SK-N-SH (cell line): ENCODE measurements at regions not wholly inside any gene's neighbourhood (a gene's known extent, or its start where the extent isn't known, plus 50 kb on each side); places are given as distances from the start of the nearest gene placed in this dataset.

ENCODE experiments used
- CTCF ChIA-PET: fragments of 300-600, 350-600 bp; formaldehyde crosslinking; extraction: SDS; loops from one replicate; lab custom pipeline; 2021; lab: Yijun Ruan, JAX
- POLR2A ChIA-PET: fragments of 350-600 bp; sonication (Branson Sonifier 250); formaldehyde crosslinking; extraction: SDS; loops from one replicate; lab custom pipeline; 2020; ENCODE audit warnings: antibody characterized with exemption, inconsistent platforms; lab: Yijun Ruan, JAX
- DNase-seq: peaks from one replicate; pipeline ENCODE4 v3.0.0; 2012
- H2AFZ ChIP-seq: fragments of 200-600 bp; sonication (generic); 2 replicates; pipeline ENCODE4 v1.8.1; 2016; ENCODE audit warnings: antibody characterized with exemption, mild to moderate bottlenecking, low read depth
- H3F3A ChIP-seq: fragments of 200-600 bp; sonication (generic); replicated peaks from 2 replicates; pipeline ENCODE3; 2016; ENCODE audit warnings: antibody characterized with exemption, mild to moderate bottlenecking; ENCODE audit not compliant: insufficient read depth
- H3K27ac ChIP-seq, 2 experiments: fragments of 200-500 bp in 1 of 2; fragments of 200-600 bp in 1 of 2; sonication (Bioruptor generic) in 1 of 2; sonication (generic), shearing (Covaris generic) in 1 of 2; 2 replicates each; pipeline versions ENCODE4 v1.5.1 to v1.6.1; 2014 to 2016; ENCODE audit warnings: low read depth in 2 of 2, inconsistent platforms in 1 of 2, low read length in 1 of 2, mild to moderate bottlenecking in 1 of 2, mixed read lengths in 1 of 2
- H3K27me3 ChIP-seq: fragments of 200-600 bp; sonication (generic), shearing (Covaris generic); 2 replicates; pipeline ENCODE4 v1.6.1; 2016; ENCODE audit warnings: mixed run types; ENCODE audit not compliant: insufficient read depth
- H3K36me3 ChIP-seq, 2 experiments: fragments of 200-500 bp in 1 of 2; fragments of 200-600 bp in 1 of 2; sonication (Bioruptor generic) in 1 of 2; sonication (generic) in 1 of 2; replicated peaks in 1 of 2; 2 replicates each; pipeline versions ENCODE3 to v1.5.1; 2014 to 2016; ENCODE audit warnings: low read length in 1 of 2, mild to moderate bottlenecking in 1 of 2; ENCODE audit not compliant: insufficient read depth in 2 of 2, control insufficient read depth in 1 of 2
- H3K4me1 ChIP-seq, 2 experiments: fragments of 200-500 bp in 1 of 2; fragments of 200-600 bp in 1 of 2; sonication (Bioruptor generic) in 1 of 2; sonication (generic), shearing (Covaris generic) in 1 of 2; 2 replicates each; pipeline versions ENCODE4 v1.5.1 to v1.6.1; 2014 to 2016; ENCODE audit warnings: low read depth in 1 of 2, low read length in 1 of 2, mixed run types in 1 of 2; ENCODE audit not compliant: insufficient read depth in 2 of 2, control insufficient read depth in 1 of 2
- H3K4me2 ChIP-seq: fragments of 200-600 bp; sonication (generic), shearing (Covaris generic); 2 replicates; pipeline ENCODE4 v1.6.1; 2017; ENCODE audit warnings: mixed run types
- H3K4me3 ChIP-seq, 2 experiments: fragments of 200-500 bp in 1 of 2; fragments of 200-600 bp in 1 of 2; sonication (Bioruptor generic) in 1 of 2; sonication (generic), shearing (Covaris generic) in 1 of 2; 2 replicates each; pipeline versions ENCODE4 v1.5.1 to v1.8.1; 2014 to 2016; ENCODE audit warnings: low read depth in 2 of 2, inconsistent platforms in 1 of 2, low read length in 1 of 2, mild to moderate bottlenecking in 1 of 2, mixed read lengths in 1 of 2, moderate library complexity in 1 of 2
- H3K79me2 ChIP-seq: fragments of 200-600 bp; sonication (generic); 2 replicates; pipeline ENCODE4 v1.8.1; 2017; ENCODE audit warnings: mild to moderate bottlenecking; ENCODE audit not compliant: insufficient read depth
- H3K9ac ChIP-seq: fragments of 200-600 bp; sonication (generic); 2 replicates; pipeline ENCODE4 v1.6.1; 2017; ENCODE audit warnings: mixed run types
- H3K9me2 ChIP-seq: fragments of 200-600 bp; sonication (generic); 2 replicates; pipeline ENCODE4 v1.6.1; 2017; ENCODE audit warnings: mixed run types
- H3K9me3 ChIP-seq: fragments of 200-600 bp; sonication (generic); 2 replicates; pipeline ENCODE4 v1.6.1; 2017; ENCODE audit warnings: mixed run types, mild to moderate bottlenecking, moderate library complexity
- H4K20me1 ChIP-seq: fragments of 200-600 bp; sonication (generic); 2 replicates; pipeline ENCODE4 v1.6.1; 2017; ENCODE audit warnings: mild to moderate bottlenecking, mixed run types; ENCODE audit not compliant: insufficient read depth
- CHD2 ChIP-seq: fragments of 150-350 bp; IDR thresholded peaks from 2 replicates; pipeline ENCODE4 v1.6.1; 2018; ENCODE audit warnings: low read length; ENCODE audit not compliant: partially characterized antibody
- FOXJ3 ChIP-seq: sonication (generic); formaldehyde crosslinking; IDR thresholded peaks from 2 replicates; pipeline ENCODE4 v1.5.1; 2020; ENCODE audit warnings: mild to moderate bottlenecking, missing genetic modification reagents
- FOXM1 ChIP-seq: IDR thresholded peaks from 2 replicates; pipeline ENCODE4 v1.4.0; 2012; ENCODE audit warnings: low read depth, mild to moderate bottlenecking
- GABPA ChIP-seq: IDR thresholded peaks from 2 replicates; pipeline ENCODE4 v1.4.0; 2012; ENCODE audit warnings: low read depth, mild to moderate bottlenecking
- MEF2A ChIP-seq: IDR thresholded peaks from 2 replicates; pipeline ENCODE4 v1.4.0; 2012; ENCODE audit warnings: low read depth, borderline replicate concordance
- RAD21 ChIP-seq: IDR thresholded peaks from 2 replicates; pipeline ENCODE4 v1.6.1; 2012; ENCODE audit warnings: mild to moderate bottlenecking, low read length
- SIN3A ChIP-seq: IDR thresholded peaks from 2 replicates; pipeline ENCODE4 v1.6.1; 2012; ENCODE audit warnings: low read depth, mild to moderate bottlenecking, low read length, moderate library complexity, borderline replicate concordance
- SMC3 ChIP-seq: IDR thresholded peaks from 2 replicates; pipeline ENCODE4 v1.6.1; 2012; ENCODE audit warnings: low read depth, low read length, improper control_type of control experiment
- TCF12 ChIP-seq: IDR thresholded peaks from 2 replicates; pipeline ENCODE4 v1.4.0; 2012
- TEAD4 ChIP-seq: IDR thresholded peaks from 2 replicates; pipeline ENCODE4 v1.4.0; 2012; ENCODE audit warnings: mild to moderate bottlenecking, borderline replicate concordance; ENCODE audit not compliant: insufficient read depth
- WGBS: methylation state at CpG from one replicate; pipeline ENCODE4 v1.1.6; 2017; ENCODE audit warnings: low lambda C conversion rate; 5-methylcytosine and 5-hydroxymethylcytosine counted together

GRCh38 chr11:134610116-134610910, 198.3 kb upstream of the B3GAT1 start:
- ChIA-PET POLR2A (no interaction called here), CTCF (interaction anchor here (0.9 to 1.1 kb wide), 3 partner anchors 18 to 251 kb away, joined by 3 read pairs; no protein-coding TSS in a partner anchor)
- Histone ChIP-seq H3K9ac (no peak overlapping the region), H3K4me1 (no peaks in the 10 kb centered on the region), H3F3A (no peaks in the 10 kb centered on the region), H2AFZ (no peak overlapping the region), H3K4me2 (no peak overlapping the region), H3K79me2 (no peaks in the 10 kb centered on the region), H4K20me1 (no peaks in the 10 kb centered on the region), H3K27me3 (no peaks in the 10 kb centered on the region), H3K9me2 (no peaks in the 10 kb centered on the region), H3K9me3 (no peaks in the 10 kb centered on the region), H3K4me3 (no peak overlapping the region), H3K27ac (no peak overlapping the region), H3K36me3 (no peaks in the 10 kb centered on the region)
- TF ChIP-seq SIN3A (no peak), SMC3 (no peak), FOXM1 (no peak), FOXJ3 (CRISPR knock-in tag) (no peak), GABPA (no peak), MEF2A (no peak)
- WGBS: 46% methylated on average over 16 of the region's 23 CpGs
- DNase-seq: no peak

- Histone ChIP-seq H4K20me1 (no peaks in the 10 kb centered on the region), H3K9me2 (no peaks in the 10 kb centered on the region), H3K4me1 (no peaks in the 10 kb centered on the region), H3K79me2 (no peaks in the 10 kb centered on the region), H3K4me3 (no peak overlapping the region), H3K36me3 (no peaks in the 10 kb centered on the region), H3K27ac (no peak overlapping the region), H2AFZ (no peak overlapping the region), H3K9me3 (no peaks in the 10 kb centered on the region), H3K9ac (no peak overlapping the region), H3F3A (no peaks in the 10 kb centered on the region), H3K27me3 (no peaks in the 10 kb centered on the region), H3K4me2 (no peak overlapping the region)
- ChIA-PET POLR2A (no interaction called here), CTCF (interaction anchor here (0.9 to 1.6 kb wide), 5 partner anchors 12 to 251 kb away, joined by 3 read pairs; no protein-coding TSS in a partner anchor)
- TF ChIP-seq RAD21: no peak
- TF ChIP-seq TCF12: no peak
- no peak for TF ChIP-seq SMC3
- no peak for TF ChIP-seq FOXJ3 (CRISPR knock-in tag)
- TF ChIP-seq CHD2: no peak
- no peak for TF ChIP-seq TEAD4
- WGBS: 70% methylated on average over 26 of the region's 27 CpGs
- DNase-seq: no peak
Observed at GRCh38 chr11:134609361-134610115, 197.5 kb upstream of the B3GAT1 start.
